Endodermal cell (in vitro differentiated cells): ENCODE measurements at regions not wholly inside any gene's neighbourhood (a gene's known extent, or its start where the extent isn't known, plus 50 kb on each side); places are given as distances from the start of the nearest gene placed in this dataset.

Experiments
- DNase-seq: peaks from one replicate; pipeline ENCODE4 v3.0.0-alpha.2; 2017
- H3K27ac ChIP-seq: 2 replicates; pipeline ENCODE4 v1.5.1; 2013; ENCODE audit warnings: mild to moderate bottlenecking, low read depth, low read length, moderate library complexity
- H3K27me3 ChIP-seq: 2 replicates; pipeline ENCODE4 v1.6.1; 2013; ENCODE audit warnings: mild to moderate bottlenecking, low read length, moderate library complexity; ENCODE audit not compliant: insufficient read depth, control insufficient read depth, poor library complexity, severe bottlenecking
- H3K36me3 ChIP-seq: 2 replicates; pipeline ENCODE4 v1.7.0; 2013; ENCODE audit warnings: mild to moderate bottlenecking, low read length, moderate library complexity; ENCODE audit not compliant: control insufficient read depth, insufficient read depth
- H3K4me1 ChIP-seq: one replicate; pipeline ENCODE4 v1.7.0; 2013; ENCODE audit warnings: low read length; ENCODE audit not compliant: control insufficient read depth, insufficient read depth
- H3K4me3 ChIP-seq: 2 replicates; pipeline ENCODE4 v1.5.1; 2013; ENCODE audit warnings: mild to moderate bottlenecking, low read length, moderate library complexity
- H3K9ac ChIP-seq: 2 replicates; pipeline ENCODE4 v1.6.1; 2013; ENCODE audit warnings: mild to moderate bottlenecking, low read length, moderate library complexity; ENCODE audit not compliant: poor library complexity, severe bottlenecking; ENCODE audit errors: extremely low read depth
- H3K9me3 ChIP-seq: 2 replicates; pipeline ENCODE4 v1.6.1; 2013; ENCODE audit warnings: mild to moderate bottlenecking, low read length, moderate library complexity; ENCODE audit not compliant: control insufficient read depth
- H3K27ac Mint-ChIP-seq: 2 replicates; pipeline ENCODE4 v1.8.0; 2020; ENCODE audit warnings: mixed read lengths
- H3K27me3 Mint-ChIP-seq: 2 replicates; pipeline ENCODE4 v1.8.0; 2021; ENCODE audit warnings: mild to moderate bottlenecking, mixed read lengths; ENCODE audit not compliant: insufficient read depth
- H3K36me3 Mint-ChIP-seq: 2 replicates; pipeline ENCODE4 v1.8.0; 2020; ENCODE audit warnings: low read depth, mixed read lengths
- H3K4me1 Mint-ChIP-seq: 2 replicates; pipeline ENCODE4 v1.8.0; 2020; ENCODE audit warnings: mixed read lengths
- H3K4me3 Mint-ChIP-seq: 2 replicates; pipeline ENCODE4 v1.8.0; 2020; ENCODE audit warnings: mild to moderate bottlenecking, moderate library complexity, mixed read lengths
- H3K9me3 Mint-ChIP-seq: 2 replicates; pipeline ENCODE4 v1.8.0; 2020; ENCODE audit warnings: mild to moderate bottlenecking, mixed read lengths
- CTCF ChIP-seq: fragments of 200-600 bp; sonication (generic); conservative IDR thresholded peaks from 2 replicates; pipeline ENCODE4 v1.5.0; 2021; ENCODE audit warnings: antibody characterized with exemption, mild to moderate bottlenecking
- WGBS, 2 experiments: methylation state at CpG; one replicate each; pipeline versions ENCODE4 v1.1.5 to v1.1.7; 2013; ENCODE audit warnings: missing lambda C conversion rate in 2 of 2, mixed read lengths in 1 of 2; ENCODE audit not compliant: insufficient coverage in 1 of 2, insufficient read length in 1 of 2; 5-methylcytosine and 5-hydroxymethylcytosine counted together

- Histone ChIP-seq H3K4me3 (no peak overlapping the region), H3K9me3 (no peaks in the 10 kb centered on the region), H3K4me1 (no peaks in the 10 kb centered on the region), H3K9ac (no peak overlapping the region), H3K36me3 (no peaks in the 10 kb centered on the region), H3K27me3 (no peaks in the 10 kb centered on the region), H3K27ac (no peak overlapping the region)
- H3K4me1 Mint-ChIP-seq, result peaks cover 11% of the 10 kb centered on the region
- TF ChIP-seq CTCF, result no peak
- no peaks in the 10 kb centered on the region for H3K9me3 Mint-ChIP-seq
- DNase-seq, result peak; percentile 19
- H3K4me3 Mint-ChIP-seq, result no peak overlapping the region
- no peaks in the 10 kb centered on the region for H3K36me3 Mint-ChIP-seq
- 75 to 88% methylated on average over 10 to 11 of the region's 11 CpGs for WGBS, 2 experiments
- no peak overlapping the region for H3K27ac Mint-ChIP-seq
- peaks cover 5% of the 10 kb centered on the region for H3K27me3 Mint-ChIP-seq
Measured at GRCh38 chr7:3207387-3207902, 93.6 kb upstream of the SDK1 start.

GRCh38 chr7:3210531-3210930 lies 90.5 kb upstream of the SDK1 start:
- WGBS, 2 experiments, result 79% methylated on average over 2 of the region's 2 CpGs; no CpG with 5 or more reads in 1 of the 2 experiments
- DNase-seq, result peak; percentile 80

GRCh38 chr7:3214090-3214413 lies 87.0 kb upstream of the SDK1 start:
- Histone ChIP-seq H3K27ac (no peak overlapping the region), H3K4me3 (no peak overlapping the region), H3K9ac (no peak overlapping the region), H3K36me3 (no peaks in the 10 kb centered on the region), H3K4me1 (no peaks in the 10 kb centered on the region), H3K9me3 (no peaks in the 10 kb centered on the region), H3K27me3 (no peaks in the 10 kb centered on the region)
- Mint-ChIP-seq H3K27ac (no peak overlapping the region), H3K36me3 (no peaks in the 10 kb centered on the region), H3K9me3 (no peaks in the 10 kb centered on the region), H3K4me1 (peaks cover 18% of the 10 kb centered on the region), H3K4me3 (no peak overlapping the region), H3K27me3 (peaks cover 3% of the 10 kb centered on the region)
- TF ChIP-seq CTCF, result no peak
- 62 to 73% methylated on average over 3 to 4 of the region's 4 CpGs for WGBS, 2 experiments
- no peak for DNase-seq

More at GRCh38 chr7:3210531-3210930, 90.5 kb upstream of the SDK1 start:
- Mint-ChIP-seq H3K27ac (no peak overlapping the region), H3K9me3 (no peaks in the 10 kb centered on the region), H3K36me3 (no peaks in the 10 kb centered on the region), H3K4me1 (peaks cover 8% of the 10 kb centered on the region), H3K27me3 (peaks cover 5% of the 10 kb centered on the region), H3K4me3 (no peak overlapping the region)
- H3K4me3 ChIP-seq, result no peak overlapping the region
- H3K9me3 ChIP-seq, result no peaks in the 10 kb centered on the region
- H3K4me1 ChIP-seq, result no peaks in the 10 kb centered on the region
- H3K36me3 ChIP-seq, result no peaks in the 10 kb centered on the region
- no peaks in the 10 kb centered on the region for H3K27me3 ChIP-seq
- TF ChIP-seq CTCF, result peak; percentile 72
- H3K27ac ChIP-seq, result no peak overlapping the region
- H3K9ac ChIP-seq, result no peak overlapping the region
